ENCODE measurements at regions not wholly inside any gene's neighbourhood (a gene's known extent, or its start where the extent isn't known, plus 50 kb on each side); places are given as distances from the start of the nearest gene placed in this dataset.

DNA sequence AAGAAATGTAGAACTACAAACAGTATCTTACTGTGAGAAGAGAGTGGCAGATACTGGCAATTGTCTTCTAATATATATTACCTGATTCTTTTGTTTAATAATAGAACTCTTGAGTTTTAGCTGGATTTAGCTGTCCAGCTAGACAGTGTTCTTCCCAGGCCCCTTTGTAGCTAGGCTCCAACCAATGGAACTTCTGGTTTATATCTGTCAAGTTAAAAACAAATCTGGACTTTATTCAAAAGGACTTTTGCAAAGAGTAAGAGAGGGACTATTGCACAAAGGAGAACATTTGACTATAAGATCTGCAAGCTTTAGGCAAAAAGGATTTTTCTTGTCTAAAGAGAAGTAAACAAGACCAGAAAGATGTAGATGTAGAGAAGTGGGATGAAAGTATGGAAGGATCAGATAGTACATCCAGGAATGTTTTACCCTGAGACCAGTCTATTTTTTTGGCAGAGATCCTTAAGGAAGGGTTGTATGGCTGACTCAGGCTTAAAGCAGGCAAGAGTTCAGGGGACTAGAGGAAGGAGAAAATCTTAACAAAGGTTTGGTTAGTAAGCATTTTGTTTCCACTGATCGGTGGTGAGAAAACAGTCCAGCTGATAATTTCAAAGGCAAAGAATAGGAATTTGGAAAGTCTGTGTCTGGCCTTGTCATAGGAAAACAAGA lies 111.1 kb upstream of the PLEKHA5 start:
- TF ChIP-seq, protein P1, sequence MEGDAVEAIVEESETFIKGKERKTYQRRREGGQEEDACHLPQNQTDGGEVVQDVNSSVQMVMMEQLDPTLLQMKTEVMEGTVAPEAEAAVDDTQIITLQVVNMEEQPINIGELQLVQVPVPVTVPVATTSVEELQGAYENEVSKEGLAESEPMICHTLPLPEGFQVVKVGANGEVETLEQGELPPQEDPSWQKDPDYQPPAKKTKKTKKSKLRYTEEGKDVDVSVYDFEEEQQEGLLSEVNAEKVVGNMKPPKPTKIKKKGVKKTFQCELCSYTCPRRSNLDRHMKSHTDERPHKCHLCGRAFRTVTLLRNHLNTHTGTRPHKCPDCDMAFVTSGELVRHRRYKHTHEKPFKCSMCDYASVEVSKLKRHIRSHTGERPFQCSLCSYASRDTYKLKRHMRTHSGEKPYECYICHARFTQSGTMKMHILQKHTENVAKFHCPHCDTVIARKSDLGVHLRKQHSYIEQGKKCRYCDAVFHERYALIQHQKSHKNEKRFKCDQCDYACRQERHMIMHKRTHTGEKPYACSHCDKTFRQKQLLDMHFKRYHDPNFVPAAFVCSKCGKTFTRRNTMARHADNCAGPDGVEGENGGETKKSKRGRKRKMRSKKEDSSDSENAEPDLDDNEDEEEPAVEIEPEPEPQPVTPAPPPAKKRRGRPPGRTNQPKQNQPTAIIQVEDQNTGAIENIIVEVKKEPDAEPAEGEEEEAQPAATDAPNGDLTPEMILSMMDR (IDR thresholded peaks at IDR 0.05; ENCODE audit: poor library complexity), result no peak
- TF ChIP-seq EZH2 (IDR thresholded peaks at IDR 0.05; ENCODE audit: borderline replicate concordance), result no peak

All from hepatocyte (in vitro differentiated cells).